GM12878 (cell line): ENCODE measurements at regions not wholly inside any gene's neighbourhood (a gene's known extent, or its start where the extent isn't known, plus 50 kb on each side); places are given as distances from the start of the nearest gene placed in this dataset.

ENCODE experiments used
- FOS ChIP-seq: IDR thresholded peaks from 3 replicates; pipeline ENCODE4 v1.6.1; 2011; ENCODE audit warnings: borderline replicate concordance; ENCODE audit not compliant: insufficient read length; ENCODE audit errors: extremely low read depth
- SMC3 ChIP-seq: IDR thresholded peaks from 2 replicates; pipeline ENCODE4 v1.6.1; 2011; ENCODE audit warnings: low read length, improper control_type of control experiment, borderline replicate concordance
- TF ChIP-seq, protein P1 (sequence below): fragments of 450-650 bp; formaldehyde crosslinking; IDR thresholded peaks from 2 replicates; pipeline ENCODE4 v1.4.0; 2022; ENCODE audit warnings: mild to moderate bottlenecking, moderate library complexity

DNA sequence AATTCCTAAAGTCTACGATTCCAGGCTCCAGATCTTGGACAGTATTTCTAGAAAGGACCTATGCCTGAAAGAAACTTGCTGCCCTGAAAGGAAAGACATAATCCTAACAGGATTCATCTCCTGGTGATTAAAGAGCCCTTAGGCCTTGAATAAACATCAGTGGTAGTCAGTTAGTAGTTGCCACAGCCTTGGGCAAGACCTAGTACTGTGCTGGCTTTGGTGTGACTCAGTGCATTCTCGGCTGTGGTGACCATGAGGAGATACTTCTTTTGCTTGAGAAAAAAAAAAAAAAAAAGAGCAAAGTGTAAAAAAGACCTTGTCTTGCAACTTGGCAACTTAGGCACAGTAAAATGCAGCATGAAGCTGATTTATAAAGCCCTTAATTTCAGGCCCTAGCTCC, 188.2 kb downstream of the DCAF12L2 start:
- TF ChIP-seq, protein P1, sequence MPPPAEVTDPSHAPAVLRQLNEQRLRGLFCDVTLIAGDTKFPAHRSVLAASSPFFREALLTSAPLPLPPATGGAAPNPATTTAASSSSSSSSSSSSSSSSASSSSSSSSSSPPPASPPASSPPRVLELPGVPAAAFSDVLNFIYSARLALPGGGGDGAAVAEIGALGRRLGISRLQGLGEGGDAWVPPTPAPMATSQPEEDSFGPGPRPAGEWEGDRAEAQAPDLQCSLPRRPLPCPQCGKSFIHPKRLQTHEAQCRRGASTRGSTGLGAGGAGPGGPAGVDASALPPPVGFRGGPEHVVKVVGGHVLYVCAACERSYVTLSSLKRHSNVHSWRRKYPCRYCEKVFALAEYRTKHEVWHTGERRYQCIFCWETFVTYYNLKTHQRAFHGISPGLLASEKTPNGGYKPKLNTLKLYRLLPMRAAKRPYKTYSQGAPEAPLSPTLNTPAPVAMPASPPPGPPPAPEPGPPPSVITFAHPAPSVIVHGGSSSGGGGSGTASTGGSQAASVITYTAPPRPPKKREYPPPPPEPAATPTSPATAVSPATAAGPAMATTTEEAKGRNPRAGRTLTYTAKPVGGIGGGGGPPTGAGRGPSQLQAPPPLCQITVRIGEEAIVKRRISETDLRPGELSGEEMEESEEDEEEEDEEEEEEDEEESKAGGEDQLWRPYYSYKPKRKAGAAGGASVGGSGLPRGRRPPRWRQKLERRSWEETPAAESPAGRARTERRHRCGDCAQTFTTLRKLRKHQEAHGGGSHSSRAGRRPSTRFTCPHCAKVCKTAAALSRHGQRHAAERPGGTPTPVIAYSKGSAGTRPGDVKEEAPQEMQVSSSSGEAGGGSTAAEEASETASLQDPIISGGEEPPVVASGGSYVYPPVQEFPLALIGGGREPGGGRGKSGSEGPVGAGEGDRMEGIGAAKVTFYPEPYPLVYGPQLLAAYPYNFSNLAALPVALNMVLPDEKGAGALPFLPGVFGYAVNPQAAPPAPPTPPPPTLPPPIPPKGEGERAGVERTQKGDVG (CRISPR knock-in tag) = no peak
- TF ChIP-seq FOS = no peak
- TF ChIP-seq SMC3 = no peak
